ENCODE measurements at regions not wholly inside any gene's neighbourhood (a gene's known extent, or its start where the extent isn't known, plus 50 kb on each side); places are given as distances from the start of the nearest gene placed in this dataset.
"Not testable (repeated sequence)": the region's sequence is repeated elsewhere in the genome, so short reads cannot be mapped to it uniquely, and the experiment has no call there.

GRCh38 chr5:118577621-118578020, 410.7 kb downstream of the DTWD2 start:
- Histone ChIP-seq H3K9me3 (no peaks in the 10 kb centered on the region), H3K27me3 (replicated peaks in 1 of 7) (no peaks in the 10 kb centered on the region), H3K36me3 (no peaks in the 10 kb centered on the region), H3K27ac (no peak overlapping the region), H3K4me3 (no peak overlapping the region), H3K4me1 (no peaks in the 10 kb centered on the region)
- no peak for DNase-seq
- no peak for TF ChIP-seq POLR2A (IDR thresholded peaks at IDR 0.05)
- no peak for TF ChIP-seq CTCF (IDR thresholded peaks at IDR 0.05 in 8 of 11, conservative IDR thresholded peaks at IDR 0.05 in 3 of 11)
- no peak for TF ChIP-seq POLR2AphosphoS5 (IDR thresholded peaks at IDR 0.05)
- 50 to 80% (median 69%) methylated on average over 1 of the region's 1 CpG for WGBS, 5 donors
- intact Hi-C loops (cut with DNase I; ENCODE audit: low total_unique reads): no loop called here

- H3K27ac ChIP-seq; intact Hi-C loops (cut with DNase I; ENCODE audit: low total_unique reads); H3K36me3 ChIP-seq; H3K27me3 ChIP-seq (replicated peaks in 1 of 7); H3K4me1 ChIP-seq; H3K4me3 ChIP-seq; H3K9me3 ChIP-seq; DNase-seq: not testable (repeated sequence)
- WGBS, 5 donors: 67 to 92% (median 73%) methylated on average over 2 of the region's 2 CpGs
Measured at GRCh38 chr5:118570276-118570675, 418.1 kb downstream of the DTWD2 start.

- H3K9me3 ChIP-seq; DNase-seq; H3K36me3 ChIP-seq; H3K27ac ChIP-seq; H3K27me3 ChIP-seq (replicated peaks in 1 of 7); intact Hi-C loops (cut with DNase I; ENCODE audit: low total_unique reads); H3K4me1 ChIP-seq; H3K4me3 ChIP-seq: not testable (repeated sequence)
- 95 to 100% (median 96%) methylated on average over 1 of the region's 1 CpG for WGBS, 5 donors
Measured at GRCh38 chr5:118569596-118569995, 418.8 kb downstream of the DTWD2 start.

GRCh38 chr5:118565335-118565971, 422.9 kb downstream of the DTWD2 start:
- no peaks in the 10 kb centered on the region for H3K9me3 ChIP-seq
- no peak for DNase-seq
- 89 to 93% (median 90%) methylated on average over 12 of the region's 12 CpGs for WGBS, 5 donors
- no peak overlapping the region for H3K4me3 ChIP-seq
- TF ChIP-seq POLR2A (IDR thresholded peaks at IDR 0.05) (no peak), CTCF (IDR thresholded peaks at IDR 0.05 in 8 of 11, conservative IDR thresholded peaks at IDR 0.05 in 3 of 11) (no peak), POLR2AphosphoS5 (IDR thresholded peaks at IDR 0.05) (no peak)
- H3K27me3 ChIP-seq (replicated peaks in 1 of 7): no peaks in the 10 kb centered on the region
- H3K27ac ChIP-seq: no peak overlapping the region
- H3K36me3 ChIP-seq: no peaks in the 10 kb centered on the region
- intact Hi-C loops (cut with DNase I; ENCODE audit: low total_unique reads): no loop called here
- no peaks in the 10 kb centered on the region for H3K4me1 ChIP-seq

- DNase-seq: no peak
- H3K4me1 ChIP-seq: no peaks in the 10 kb centered on the region
- TF ChIP-seq CTCF (IDR thresholded peaks at IDR 0.05 in 8 of 11, conservative IDR thresholded peaks at IDR 0.05 in 3 of 11) (no peak), POLR2A (IDR thresholded peaks at IDR 0.05) (no peak), POLR2AphosphoS5 (IDR thresholded peaks at IDR 0.05) (no peak)
- H3K27me3 ChIP-seq (replicated peaks in 1 of 7): no peaks in the 10 kb centered on the region
- intact Hi-C loops (cut with DNase I; ENCODE audit: low total_unique reads): no loop called here
- no peaks in the 10 kb centered on the region for H3K36me3 ChIP-seq
- no peak overlapping the region for H3K4me3 ChIP-seq
- H3K27ac ChIP-seq: no peak overlapping the region
- 90 to 95% (median 92%) methylated on average over 3 of the region's 3 CpGs for WGBS, 5 donors
- H3K9me3 ChIP-seq: no peaks in the 10 kb centered on the region
Measured at GRCh38 chr5:118561971-118562370, 426.4 kb downstream of the DTWD2 start.

All from spleen (tissue), 11 donors.